Astrocyte (in vitro differentiated cells and primary cell): ENCODE measurements at regions not wholly inside any gene's neighbourhood (a gene's known extent, or its start where the extent isn't known, plus 50 kb on each side); places are given as distances from the start of the nearest gene placed in this dataset.
"Not testable (repeated sequence)": the region's sequence is repeated elsewhere in the genome, so short reads cannot be mapped to it uniquely, and the experiment has no call there.

ENCODE experiments used
- DNase-seq: peaks from one replicate; pipeline ENCODE4 v3.0.0-alpha.2; 2010; ENCODE audit warnings: low read depth
- FAIRE-seq: peaks from 2 replicates; lab custom pipeline; 2011; peaks lifted over from hg19 to GRCh38; lab: Jason Lieb, UNC
- H2AFZ ChIP-seq: 2 replicates; pipeline ENCODE4 v1.6.0; 2012; ENCODE audit warnings: low read depth, low read length, inconsistent platforms
- H3K27ac ChIP-seq: 2 replicates; pipeline ENCODE4 v1.5.1; 2011; ENCODE audit warnings: low read depth, low read length, inconsistent platforms
- H3K27me3 ChIP-seq: 2 replicates; pipeline ENCODE4 v1.6.0; 2011; ENCODE audit warnings: low read length, inconsistent platforms; ENCODE audit not compliant: insufficient read depth
- H3K36me3 ChIP-seq: 2 replicates; pipeline ENCODE4 v1.5.1; 2011; ENCODE audit warnings: low read length, inconsistent platforms; ENCODE audit not compliant: insufficient read depth
- H3K4me1 ChIP-seq: 2 replicates; pipeline ENCODE4 v1.5.1; 2011; ENCODE audit warnings: low read length, inconsistent platforms; ENCODE audit not compliant: insufficient read depth
- H3K4me2 ChIP-seq: 2 replicates; pipeline ENCODE4 v1.6.0; 2012; ENCODE audit warnings: low read length, inconsistent platforms
- H3K4me3 ChIP-seq: 2 replicates; pipeline ENCODE4 v1.5.1; 2011; ENCODE audit warnings: low read depth, mild to moderate bottlenecking, low read length, inconsistent platforms; ENCODE audit not compliant: insufficient read depth
- H3K79me2 ChIP-seq: 2 replicates; pipeline ENCODE4 v1.6.0; 2012; ENCODE audit warnings: mild to moderate bottlenecking, low read length, inconsistent platforms; ENCODE audit not compliant: insufficient read depth
- H3K9ac ChIP-seq: 2 replicates; pipeline ENCODE4 v1.6.0; 2012; ENCODE audit warnings: mild to moderate bottlenecking, low read length, inconsistent platforms
- H3K9me3 ChIP-seq: 2 replicates; pipeline ENCODE4 v1.5.1; 2012; ENCODE audit warnings: low read depth, mild to moderate bottlenecking, low read length, inconsistent platforms; ENCODE audit not compliant: insufficient read depth
- H4K20me1 ChIP-seq: 2 replicates; pipeline ENCODE4 v1.6.0; 2012; ENCODE audit warnings: low read length, inconsistent platforms; ENCODE audit not compliant: insufficient read depth
- H3K27ac Mint-ChIP-seq: one replicate; pipeline ENCODE4 v1.8.0; 2021; ENCODE audit warnings: mild to moderate bottlenecking, mixed read lengths; ENCODE audit not compliant: unreplicated experiment
- H3K27me3 Mint-ChIP-seq: one replicate; pipeline ENCODE4 v1.8.0; 2021; ENCODE audit warnings: low read depth, mixed read lengths; ENCODE audit not compliant: unreplicated experiment
- H3K36me3 Mint-ChIP-seq: one replicate; pipeline ENCODE4 v1.8.0; 2021; ENCODE audit warnings: low read depth, mixed read lengths; ENCODE audit not compliant: unreplicated experiment
- H3K4me1 Mint-ChIP-seq: one replicate; pipeline ENCODE4 v1.8.0; 2021; ENCODE audit warnings: low read depth, mixed read lengths; ENCODE audit not compliant: unreplicated experiment
- H3K4me3 Mint-ChIP-seq: one replicate; pipeline ENCODE4 v1.8.0; 2021; ENCODE audit warnings: mild to moderate bottlenecking, moderate library complexity, mixed read lengths; ENCODE audit not compliant: unreplicated experiment
- H3K9me3 Mint-ChIP-seq: one replicate; pipeline ENCODE4 v1.8.0; 2021; ENCODE audit warnings: mild to moderate bottlenecking, mixed read lengths; ENCODE audit not compliant: unreplicated experiment
- EZH2 ChIP-seq: IDR thresholded peaks from 2 replicates; pipeline ENCODE4 v1.6.1; 2012; ENCODE audit warnings: mild to moderate bottlenecking, low read length, inconsistent platforms; ENCODE audit not compliant: insufficient read depth
- TF ChIP-seq, protein P1 (sequence below): IDR thresholded peaks from 2 replicates; pipeline ENCODE4 v1.5.1; 2011; ENCODE audit warnings: low read depth, mild to moderate bottlenecking, inconsistent platforms, low read length, moderate library complexity; ENCODE audit not compliant: insufficient read depth

DNA sequence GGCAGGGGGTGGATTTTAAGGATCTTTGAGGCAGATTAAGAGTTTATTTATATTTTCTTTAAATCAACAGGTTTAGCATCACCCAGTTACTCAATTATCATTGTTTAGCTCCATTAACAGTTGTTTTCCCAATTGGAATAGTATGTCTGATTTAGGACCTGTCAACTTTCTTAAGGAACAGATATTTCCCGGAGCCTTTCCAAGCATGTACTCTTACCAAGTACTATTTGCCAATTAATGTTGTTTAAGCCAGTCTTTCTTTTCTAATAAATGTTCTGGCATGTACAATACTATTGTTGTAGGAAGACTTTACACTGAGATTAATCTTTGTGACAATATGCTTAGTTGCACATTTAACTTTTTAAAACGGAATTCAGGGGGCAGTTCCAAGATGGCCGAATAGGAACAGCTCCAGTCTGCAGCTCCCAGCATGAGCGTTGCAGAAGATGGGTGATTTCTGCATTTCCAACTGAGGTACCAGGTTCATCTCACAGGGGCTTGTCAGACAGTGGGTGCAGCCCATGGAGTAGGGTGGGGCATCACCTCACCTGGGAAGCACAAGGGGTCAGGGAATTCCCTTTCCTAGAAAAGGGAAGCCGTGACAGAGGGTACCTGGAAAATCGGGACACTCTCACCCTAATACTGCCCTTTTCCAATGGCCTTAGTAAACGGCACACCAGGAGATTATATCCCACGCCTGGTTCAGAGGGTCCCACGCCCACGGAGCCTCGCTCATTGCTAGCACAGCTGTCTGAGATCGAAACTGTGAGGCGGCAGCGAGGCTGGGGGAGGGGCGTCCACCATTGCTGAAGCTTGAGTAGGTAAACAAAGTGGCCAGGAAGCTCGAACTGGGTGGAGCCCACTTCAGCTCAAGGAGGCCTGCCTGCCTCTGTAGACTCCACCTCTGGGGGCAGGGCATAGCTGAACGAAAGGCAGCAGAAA lies 173.7 kb downstream of the LRRC70 start:
- H3K79me2 ChIP-seq, H3K4me2 ChIP-seq, DNase-seq, H3K9me3 Mint-ChIP-seq, H3K27me3 ChIP-seq, H3K27ac Mint-ChIP-seq, H3K27me3 Mint-ChIP-seq, H3K9ac ChIP-seq, H3K9me3 ChIP-seq, H3K4me3 ChIP-seq, H3K4me1 ChIP-seq, H4K20me1 ChIP-seq, H3K36me3 ChIP-seq, FAIRE-seq, H3K4me1 Mint-ChIP-seq, H3K4me3 Mint-ChIP-seq, H3K36me3 Mint-ChIP-seq, H2AFZ ChIP-seq, H3K27ac ChIP-seq: not testable (repeated sequence)

DNA sequence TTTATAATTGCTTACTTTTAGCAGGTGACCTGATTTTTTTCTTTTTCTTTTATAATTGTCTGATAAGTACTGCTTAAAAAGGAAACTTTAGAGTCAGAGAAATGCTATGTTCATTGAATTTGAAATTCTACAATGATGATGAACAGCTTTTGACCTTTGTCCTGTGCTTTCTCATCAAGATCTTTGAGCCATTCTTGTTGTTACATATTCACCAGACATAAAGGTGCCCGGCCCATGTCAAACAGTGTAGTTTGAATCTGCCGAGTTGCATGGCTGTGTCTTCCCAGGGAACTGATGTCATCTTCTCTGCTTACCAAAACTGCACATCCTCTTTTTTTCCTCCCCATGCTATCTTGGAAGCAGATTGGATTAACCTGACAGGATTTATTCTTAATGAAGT lies 163.6 kb downstream of the LRRC70 start:
- no peak overlapping the region for H3K4me2 ChIP-seq
- FAIRE-seq = no peak
- no peaks in the 10 kb centered on the region for H3K36me3 ChIP-seq
- Mint-ChIP-seq H3K27me3 (no peaks in the 10 kb centered on the region), H3K36me3 (no peaks in the 10 kb centered on the region), H3K4me3 (no peak overlapping the region), H3K27ac (no peak overlapping the region), H3K4me1 (no peaks in the 10 kb centered on the region), H3K9me3 (no peaks in the 10 kb centered on the region)
- H3K27me3 ChIP-seq = no peaks in the 10 kb centered on the region
- no peaks in the 10 kb centered on the region for H4K20me1 ChIP-seq
- H3K9me3 ChIP-seq = no peaks in the 10 kb centered on the region
- TF ChIP-seq, protein P1, sequence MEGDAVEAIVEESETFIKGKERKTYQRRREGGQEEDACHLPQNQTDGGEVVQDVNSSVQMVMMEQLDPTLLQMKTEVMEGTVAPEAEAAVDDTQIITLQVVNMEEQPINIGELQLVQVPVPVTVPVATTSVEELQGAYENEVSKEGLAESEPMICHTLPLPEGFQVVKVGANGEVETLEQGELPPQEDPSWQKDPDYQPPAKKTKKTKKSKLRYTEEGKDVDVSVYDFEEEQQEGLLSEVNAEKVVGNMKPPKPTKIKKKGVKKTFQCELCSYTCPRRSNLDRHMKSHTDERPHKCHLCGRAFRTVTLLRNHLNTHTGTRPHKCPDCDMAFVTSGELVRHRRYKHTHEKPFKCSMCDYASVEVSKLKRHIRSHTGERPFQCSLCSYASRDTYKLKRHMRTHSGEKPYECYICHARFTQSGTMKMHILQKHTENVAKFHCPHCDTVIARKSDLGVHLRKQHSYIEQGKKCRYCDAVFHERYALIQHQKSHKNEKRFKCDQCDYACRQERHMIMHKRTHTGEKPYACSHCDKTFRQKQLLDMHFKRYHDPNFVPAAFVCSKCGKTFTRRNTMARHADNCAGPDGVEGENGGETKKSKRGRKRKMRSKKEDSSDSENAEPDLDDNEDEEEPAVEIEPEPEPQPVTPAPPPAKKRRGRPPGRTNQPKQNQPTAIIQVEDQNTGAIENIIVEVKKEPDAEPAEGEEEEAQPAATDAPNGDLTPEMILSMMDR = no peak
- no peak for TF ChIP-seq EZH2
- H3K4me3 ChIP-seq = no peak overlapping the region
- H3K4me1 ChIP-seq = no peaks in the 10 kb centered on the region
- no peak overlapping the region for H3K9ac ChIP-seq
- no peak overlapping the region for H3K27ac ChIP-seq
- H2AFZ ChIP-seq = no peak overlapping the region
- no peak for DNase-seq
- no peaks in the 10 kb centered on the region for H3K79me2 ChIP-seq

DNA sequence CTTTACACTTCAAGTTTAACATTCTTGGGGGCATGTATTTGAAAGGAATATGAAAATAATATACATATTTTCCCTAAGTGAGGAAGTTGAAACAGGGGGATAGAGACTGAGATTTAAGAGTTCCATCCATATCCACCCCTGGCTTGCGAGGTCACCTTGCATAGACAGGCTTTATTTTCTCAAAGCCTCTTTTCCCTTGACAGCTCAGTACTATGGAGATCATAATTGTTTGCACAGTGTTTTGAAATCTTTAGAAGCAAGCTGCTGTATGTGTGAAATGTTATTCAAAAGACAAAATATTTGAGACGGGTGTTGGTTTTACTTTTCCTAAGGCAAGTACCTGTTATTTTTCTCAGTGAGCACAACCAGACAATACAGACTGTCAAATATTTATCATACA lies 163.1 kb downstream of the LRRC70 start:
- Histone ChIP-seq H3K9ac (no peak overlapping the region), H3K79me2 (no peaks in the 10 kb centered on the region), H4K20me1 (no peaks in the 10 kb centered on the region), H3K36me3 (no peaks in the 10 kb centered on the region), H3K4me3 (no peak overlapping the region), H2AFZ (no peak overlapping the region), H3K27ac (no peak overlapping the region), H3K9me3 (no peaks in the 10 kb centered on the region), H3K27me3 (no peaks in the 10 kb centered on the region), H3K4me2 (no peak overlapping the region), H3K4me1 (no peaks in the 10 kb centered on the region)
- Mint-ChIP-seq H3K4me3 (no peak overlapping the region), H3K27ac (no peak overlapping the region), H3K27me3 (no peaks in the 10 kb centered on the region), H3K36me3 (no peaks in the 10 kb centered on the region), H3K9me3 (no peaks in the 10 kb centered on the region), H3K4me1 (no peaks in the 10 kb centered on the region)
- no peak for TF ChIP-seq EZH2
- TF ChIP-seq, protein P1 = no peak
- DNase-seq (no peak), FAIRE-seq (no peak)
